ENCODE measurements at regions not wholly inside any gene's neighbourhood (a gene's known extent, or its start where the extent isn't known, plus 50 kb on each side); places are given as distances from the start of the nearest gene placed in this dataset.

DNA sequence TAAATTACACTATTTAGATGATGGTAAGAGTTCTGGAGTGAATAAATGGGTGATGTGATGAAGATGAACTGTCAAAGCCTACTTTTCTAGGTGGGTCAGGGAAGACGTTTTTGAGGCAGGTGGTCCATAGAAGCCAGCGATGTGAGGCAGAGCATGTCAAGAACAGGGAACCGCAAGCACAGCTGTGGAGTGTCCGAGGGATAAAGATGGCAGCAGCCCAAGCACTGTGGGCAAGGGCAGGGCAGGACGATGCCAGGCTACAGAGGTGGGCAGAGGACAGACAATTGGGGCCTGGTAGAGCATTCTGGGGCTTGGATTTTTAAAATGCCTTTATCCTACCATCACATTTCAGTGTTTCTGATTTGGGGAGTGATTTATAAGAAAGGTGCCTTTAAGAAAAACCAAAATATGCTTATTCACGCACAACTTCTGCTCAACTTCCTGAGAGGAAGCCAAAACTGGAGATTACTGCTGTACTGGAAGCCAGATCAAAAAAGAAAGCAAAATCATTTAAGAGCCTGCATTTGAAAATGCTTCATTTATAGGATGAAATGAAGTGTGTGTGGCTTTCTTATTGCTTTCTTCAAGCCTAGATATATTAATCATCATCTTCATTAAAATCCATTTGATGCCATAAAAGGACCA is 119.0 kb upstream of the WDR17 start:
- Histone ChIP-seq H3K27ac (ENCODE audit: low read length) (no peak overlapping the region), H2AFZ (ENCODE audit: low read depth, low read length) (0 out of 2 replicates have a peak overlapping the region, but pooled peaks have one; percentile 8), H3K4me3 (ENCODE audit: low read length) (no peak overlapping the region), H3K4me2 (ENCODE audit: low read length) (no peak overlapping the region), H4K20me1 (ENCODE audit: insufficient read depth, low read length) (no peaks in the 10 kb centered on the region), H3K79me2 (ENCODE audit: low read length) (no peaks in the 10 kb centered on the region), H3K36me3 (replicated peaks; ENCODE audit: low read depth, low read length) (no peaks in the 10 kb centered on the region), H3K9me3 (ENCODE audit: insufficient read depth, low read length) (no peaks in the 10 kb centered on the region), H3K9ac (ENCODE audit: low read length) (no peak overlapping the region), H3K27me3 (ENCODE audit: low read depth, low read length) (no peaks in the 10 kb centered on the region), H3K4me1 (ENCODE audit: low read length) (no peaks in the 10 kb centered on the region)
- no peak for TF ChIP-seq EZH2phosphoT487 (IDR thresholded peaks at IDR 0.05; ENCODE audit: low read depth)
- TF ChIP-seq, protein P1, sequence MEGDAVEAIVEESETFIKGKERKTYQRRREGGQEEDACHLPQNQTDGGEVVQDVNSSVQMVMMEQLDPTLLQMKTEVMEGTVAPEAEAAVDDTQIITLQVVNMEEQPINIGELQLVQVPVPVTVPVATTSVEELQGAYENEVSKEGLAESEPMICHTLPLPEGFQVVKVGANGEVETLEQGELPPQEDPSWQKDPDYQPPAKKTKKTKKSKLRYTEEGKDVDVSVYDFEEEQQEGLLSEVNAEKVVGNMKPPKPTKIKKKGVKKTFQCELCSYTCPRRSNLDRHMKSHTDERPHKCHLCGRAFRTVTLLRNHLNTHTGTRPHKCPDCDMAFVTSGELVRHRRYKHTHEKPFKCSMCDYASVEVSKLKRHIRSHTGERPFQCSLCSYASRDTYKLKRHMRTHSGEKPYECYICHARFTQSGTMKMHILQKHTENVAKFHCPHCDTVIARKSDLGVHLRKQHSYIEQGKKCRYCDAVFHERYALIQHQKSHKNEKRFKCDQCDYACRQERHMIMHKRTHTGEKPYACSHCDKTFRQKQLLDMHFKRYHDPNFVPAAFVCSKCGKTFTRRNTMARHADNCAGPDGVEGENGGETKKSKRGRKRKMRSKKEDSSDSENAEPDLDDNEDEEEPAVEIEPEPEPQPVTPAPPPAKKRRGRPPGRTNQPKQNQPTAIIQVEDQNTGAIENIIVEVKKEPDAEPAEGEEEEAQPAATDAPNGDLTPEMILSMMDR (IDR thresholded peaks at IDR 0.05; ENCODE audit: low read depth, low read length), result no peak

- no peaks in the 10 kb centered on the region for H3K79me2 ChIP-seq (ENCODE audit: low read length)
- H3K9me3 ChIP-seq (ENCODE audit: insufficient read depth, low read length), result no peaks in the 10 kb centered on the region
- no peak overlapping the region for H3K27ac ChIP-seq (ENCODE audit: low read length)
- no peak overlapping the region for H3K4me3 ChIP-seq (ENCODE audit: low read length)
- 0 out of 2 replicates have a peak overlapping the region, but pooled peaks have one; percentile 8 for H2AFZ ChIP-seq (ENCODE audit: low read depth, low read length)
- H4K20me1 ChIP-seq (ENCODE audit: insufficient read depth, low read length), result no peaks in the 10 kb centered on the region
- H3K4me1 ChIP-seq (ENCODE audit: low read length), result no peaks in the 10 kb centered on the region
- no peak overlapping the region for H3K9ac ChIP-seq (ENCODE audit: low read length)
- no peaks in the 10 kb centered on the region for H3K36me3 ChIP-seq (replicated peaks; ENCODE audit: low read depth, low read length)
- no peak for TF ChIP-seq EZH2phosphoT487 (IDR thresholded peaks at IDR 0.05; ENCODE audit: low read depth)
- TF ChIP-seq, protein P1 (IDR thresholded peaks at IDR 0.05; ENCODE audit: low read depth, low read length), result peak; percentile 57
- H3K4me2 ChIP-seq (ENCODE audit: low read length), result no peak overlapping the region
- no peaks in the 10 kb centered on the region for H3K27me3 ChIP-seq (ENCODE audit: low read depth, low read length)
Measured at GRCh38 chr4:175947117-175947722, 118.4 kb upstream of the WDR17 start.

DNA sequence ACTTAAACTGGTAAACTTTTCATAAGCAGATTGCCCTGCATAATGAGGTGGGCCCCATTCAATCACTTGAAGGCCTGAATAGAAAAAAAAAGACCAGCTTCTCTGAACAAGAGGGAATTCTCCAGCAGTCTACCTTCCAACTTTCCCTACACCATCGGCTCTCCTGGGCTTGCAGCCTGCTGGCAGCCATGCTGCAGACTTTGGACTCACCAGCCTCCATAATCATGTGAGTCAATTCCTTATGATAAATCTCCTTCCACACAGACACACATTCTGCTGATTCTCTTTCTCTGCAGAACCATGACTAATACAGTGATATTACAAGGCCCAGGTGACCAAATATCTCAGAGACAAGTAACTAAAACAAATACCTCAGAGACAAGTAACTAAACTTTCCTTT is 113.8 kb upstream of the WDR17 start:
- H4K20me1 ChIP-seq (ENCODE audit: insufficient read depth, low read length), result no peaks in the 10 kb centered on the region
- no peak overlapping the region for H3K4me3 ChIP-seq (ENCODE audit: low read length)
- TF ChIP-seq, protein P1 (IDR thresholded peaks at IDR 0.05; ENCODE audit: low read depth, low read length), result no peak
- no peak for TF ChIP-seq EZH2phosphoT487 (IDR thresholded peaks at IDR 0.05; ENCODE audit: low read depth)
- H3K9ac ChIP-seq (ENCODE audit: low read length), result no peak overlapping the region
- no peaks in the 10 kb centered on the region for H3K27me3 ChIP-seq (ENCODE audit: low read depth, low read length)
- H3K36me3 ChIP-seq (replicated peaks; ENCODE audit: low read depth, low read length), result no peaks in the 10 kb centered on the region
- no peaks in the 10 kb centered on the region for H3K9me3 ChIP-seq (ENCODE audit: insufficient read depth, low read length)
- no peak overlapping the region for H2AFZ ChIP-seq (ENCODE audit: low read depth, low read length)
- H3K4me2 ChIP-seq (ENCODE audit: low read length), result no peak overlapping the region
- no peak overlapping the region for H3K27ac ChIP-seq (ENCODE audit: low read length)
- H3K79me2 ChIP-seq (ENCODE audit: low read length), result no peaks in the 10 kb centered on the region
- H3K4me1 ChIP-seq (ENCODE audit: low read length), result peaks cover 4% of the 10 kb centered on the region

DNA sequence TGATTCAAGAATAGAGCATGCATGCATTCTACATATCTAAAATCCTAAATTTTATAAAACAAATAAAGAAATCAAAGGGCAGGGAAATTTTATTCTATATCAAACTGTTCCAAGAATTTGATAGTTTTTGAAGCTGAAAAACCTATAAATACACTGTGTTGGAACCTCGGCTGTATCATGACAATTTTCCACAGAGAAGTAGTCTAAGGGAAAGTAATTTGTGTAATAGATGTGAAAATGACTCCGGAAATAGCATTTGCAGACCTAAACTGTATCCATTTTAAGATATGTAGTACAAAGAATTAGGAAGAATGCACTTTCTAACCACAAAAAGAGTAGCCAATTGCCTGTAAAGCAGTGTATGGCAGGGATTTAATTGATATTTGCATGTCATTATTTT is 112.5 kb upstream of the WDR17 start:
- Histone ChIP-seq H3K79me2 (ENCODE audit: low read length) (no peaks in the 10 kb centered on the region), H2AFZ (ENCODE audit: low read depth, low read length) (no peak overlapping the region), H3K9me3 (ENCODE audit: insufficient read depth, low read length) (no peaks in the 10 kb centered on the region), H3K4me1 (ENCODE audit: low read length) (peaks cover 4% of the 10 kb centered on the region), H3K4me2 (ENCODE audit: low read length) (no peak overlapping the region), H3K9ac (ENCODE audit: low read length) (no peak overlapping the region), H3K36me3 (replicated peaks; ENCODE audit: low read depth, low read length) (no peaks in the 10 kb centered on the region), H3K27me3 (ENCODE audit: low read depth, low read length) (no peaks in the 10 kb centered on the region), H3K27ac (ENCODE audit: low read length) (no peak overlapping the region), H4K20me1 (ENCODE audit: insufficient read depth, low read length) (no peaks in the 10 kb centered on the region), H3K4me3 (ENCODE audit: low read length) (no peak overlapping the region)
- no peak for TF ChIP-seq EZH2phosphoT487 (IDR thresholded peaks at IDR 0.05; ENCODE audit: low read depth)
- TF ChIP-seq, protein P1 (IDR thresholded peaks at IDR 0.05; ENCODE audit: low read depth, low read length), result no peak

Measured in OCI-LY3 (cell line).